Progenitor cell of endocrine pancreas (in vitro differentiated cells): ENCODE measurements at regions not wholly inside any gene's neighbourhood (a gene's known extent, or its start where the extent isn't known, plus 50 kb on each side); places are given as distances from the start of the nearest gene placed in this dataset.

Source experiments
- DNase-seq: peaks from one replicate; pipeline ENCODE4 v3.0.0; 2021; ENCODE audit warnings: low spot score; ENCODE audit not compliant: unreplicated experiment
- H3K27ac Mint-ChIP-seq: 2 replicates; pipeline ENCODE4 v1.8.0; 2021; ENCODE audit warnings: mild to moderate bottlenecking, moderate library complexity, mixed read lengths
- H3K27me3 Mint-ChIP-seq: 2 replicates; pipeline ENCODE4 v1.8.0; 2021; ENCODE audit warnings: mixed read lengths
- H3K36me3 Mint-ChIP-seq: 2 replicates; pipeline ENCODE4 v1.8.0; 2022; ENCODE audit warnings: mixed read lengths; ENCODE audit not compliant: insufficient read depth
- H3K4me1 Mint-ChIP-seq: 2 replicates; pipeline ENCODE4 v1.8.0; 2021; ENCODE audit warnings: low read depth, mixed read lengths
- H3K4me3 Mint-ChIP-seq: 2 replicates; pipeline ENCODE4 v1.8.0; 2021; ENCODE audit warnings: low read depth, mild to moderate bottlenecking, moderate library complexity, mixed read lengths
- H3K9me3 Mint-ChIP-seq: 2 replicates; pipeline ENCODE4 v1.8.0; 2021; ENCODE audit warnings: low read depth, mixed read lengths
- TF ChIP-seq, protein P1 (sequence below): fragments of 200-600 bp; sonication (generic); IDR thresholded peaks from one replicate; pipeline ENCODE4 v1.5.0; 2021; ENCODE audit warnings: antibody characterized with exemption, mild to moderate bottlenecking; ENCODE audit not compliant: unreplicated experiment

DNA sequence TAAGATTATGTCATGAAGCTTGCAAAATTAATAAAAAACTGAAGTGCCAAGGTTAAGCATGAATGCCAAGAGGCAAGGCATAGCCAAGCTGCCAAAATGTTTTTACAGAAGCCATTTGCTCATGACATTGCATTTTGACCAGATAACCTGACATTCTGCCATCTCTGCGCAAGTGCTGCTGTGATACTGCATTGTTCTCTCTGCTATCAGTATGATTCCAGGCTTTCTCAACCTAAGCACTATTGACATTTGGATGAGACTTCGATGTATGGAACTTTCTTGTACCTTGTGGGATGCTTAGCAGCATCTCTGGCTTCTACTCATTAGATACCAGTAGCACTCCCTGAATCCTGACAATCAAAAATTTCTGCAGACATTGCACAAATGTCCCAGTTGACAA lies 139.2 kb downstream of the RASSF9 start:
- no peaks in the 10 kb centered on the region for H3K27me3 Mint-ChIP-seq
- no peak overlapping the region for H3K27ac Mint-ChIP-seq
- no peaks in the 10 kb centered on the region for H3K9me3 Mint-ChIP-seq
- H3K4me3 Mint-ChIP-seq, result no peak overlapping the region
- TF ChIP-seq, protein P1, sequence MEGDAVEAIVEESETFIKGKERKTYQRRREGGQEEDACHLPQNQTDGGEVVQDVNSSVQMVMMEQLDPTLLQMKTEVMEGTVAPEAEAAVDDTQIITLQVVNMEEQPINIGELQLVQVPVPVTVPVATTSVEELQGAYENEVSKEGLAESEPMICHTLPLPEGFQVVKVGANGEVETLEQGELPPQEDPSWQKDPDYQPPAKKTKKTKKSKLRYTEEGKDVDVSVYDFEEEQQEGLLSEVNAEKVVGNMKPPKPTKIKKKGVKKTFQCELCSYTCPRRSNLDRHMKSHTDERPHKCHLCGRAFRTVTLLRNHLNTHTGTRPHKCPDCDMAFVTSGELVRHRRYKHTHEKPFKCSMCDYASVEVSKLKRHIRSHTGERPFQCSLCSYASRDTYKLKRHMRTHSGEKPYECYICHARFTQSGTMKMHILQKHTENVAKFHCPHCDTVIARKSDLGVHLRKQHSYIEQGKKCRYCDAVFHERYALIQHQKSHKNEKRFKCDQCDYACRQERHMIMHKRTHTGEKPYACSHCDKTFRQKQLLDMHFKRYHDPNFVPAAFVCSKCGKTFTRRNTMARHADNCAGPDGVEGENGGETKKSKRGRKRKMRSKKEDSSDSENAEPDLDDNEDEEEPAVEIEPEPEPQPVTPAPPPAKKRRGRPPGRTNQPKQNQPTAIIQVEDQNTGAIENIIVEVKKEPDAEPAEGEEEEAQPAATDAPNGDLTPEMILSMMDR, result no peak
- no peak for DNase-seq
- no peaks in the 10 kb centered on the region for H3K36me3 Mint-ChIP-seq
- peaks cover 6% of the 10 kb centered on the region for H3K4me1 Mint-ChIP-seq

DNA sequence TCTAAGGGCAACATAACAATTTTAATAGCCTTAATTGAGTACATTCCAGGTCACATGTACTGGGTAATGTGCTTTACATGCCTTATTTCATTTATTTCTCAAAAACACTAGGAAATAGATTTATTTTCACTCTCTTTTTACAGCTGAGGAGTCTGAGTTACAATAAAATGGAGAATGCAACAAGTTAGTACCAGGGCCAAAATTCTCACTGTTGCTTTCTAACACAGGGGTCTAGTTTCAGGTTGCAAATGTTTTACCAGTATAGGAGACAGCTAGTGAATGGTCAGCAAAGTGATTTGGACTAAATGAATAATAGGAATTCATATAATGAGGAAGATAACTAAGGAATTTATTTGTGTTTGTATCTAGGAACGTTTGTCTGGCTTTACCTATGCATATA lies 137.3 kb downstream of the RASSF9 start:
- Mint-ChIP-seq H3K9me3 (no peaks in the 10 kb centered on the region), H3K4me3 (no peak overlapping the region), H3K27ac (no peak overlapping the region), H3K4me1 (peaks cover 6% of the 10 kb centered on the region), H3K36me3 (no peaks in the 10 kb centered on the region), H3K27me3 (no peaks in the 10 kb centered on the region)
- TF ChIP-seq, protein P1, result no peak
- no peak for DNase-seq

DNA sequence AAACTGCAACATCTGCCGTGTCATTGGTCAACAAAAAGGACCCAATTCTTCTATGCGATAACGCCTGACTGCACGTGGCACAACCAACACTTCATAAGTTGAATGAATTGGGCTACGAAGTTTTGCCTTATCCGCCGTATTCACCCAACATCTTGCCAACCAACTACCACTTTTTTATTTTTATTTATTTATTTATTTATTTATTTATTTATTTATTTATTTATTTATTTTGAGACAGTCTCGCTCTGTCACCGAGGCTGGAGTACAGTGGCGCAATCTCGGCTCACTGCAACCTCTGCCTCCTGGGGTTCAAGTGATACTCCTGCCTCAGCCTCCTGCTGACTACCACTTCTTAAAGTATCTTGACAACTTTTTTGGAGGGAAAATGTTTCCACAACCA lies 127.4 kb downstream of the RASSF9 start:
- no peaks in the 10 kb centered on the region for H3K4me1 Mint-ChIP-seq
- TF ChIP-seq, protein P1, result no peak
- DNase-seq, result no peak
- H3K9me3 Mint-ChIP-seq, result no peaks in the 10 kb centered on the region
- no peak overlapping the region for H3K4me3 Mint-ChIP-seq
- no peaks in the 10 kb centered on the region for H3K27me3 Mint-ChIP-seq
- H3K36me3 Mint-ChIP-seq, result no peaks in the 10 kb centered on the region
- H3K27ac Mint-ChIP-seq, result no peak overlapping the region

DNA sequence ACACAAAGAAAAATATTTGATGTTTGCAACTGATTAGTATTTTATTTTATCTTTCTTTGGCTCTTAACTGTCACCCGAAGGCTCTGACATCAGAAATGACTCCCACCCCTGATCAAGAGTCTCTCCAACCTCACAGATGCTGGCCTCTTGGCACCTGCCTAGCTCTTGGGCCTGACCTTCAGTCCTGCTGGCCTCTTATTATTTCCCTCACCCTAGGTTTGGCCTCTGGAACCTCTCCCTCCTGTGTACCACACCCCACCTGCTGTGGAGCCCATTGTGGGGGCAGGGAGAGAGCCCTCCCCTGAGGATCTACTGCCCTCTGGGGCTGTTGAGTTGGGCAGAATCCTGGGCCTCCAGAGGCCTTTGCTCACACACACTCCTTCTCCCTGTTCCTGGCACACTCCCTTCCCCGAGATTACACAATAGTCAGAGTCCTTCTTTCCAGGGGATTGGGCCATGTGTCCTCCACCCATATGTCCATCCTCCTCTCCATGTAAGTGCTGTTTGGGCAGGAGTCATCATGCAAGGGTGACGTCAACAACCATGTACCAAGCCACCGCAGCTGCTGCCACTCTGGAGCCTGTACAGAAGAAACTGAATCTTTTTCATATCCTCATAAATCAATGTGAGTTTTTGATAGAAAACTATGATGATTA lies 124.3 kb downstream of the RASSF9 start:
- TF ChIP-seq, protein P1, result no peak
- Mint-ChIP-seq H3K27me3 (no peaks in the 10 kb centered on the region), H3K27ac (no peak overlapping the region), H3K4me1 (no peaks in the 10 kb centered on the region), H3K36me3 (no peaks in the 10 kb centered on the region), H3K9me3 (peaks cover 3% of the 10 kb centered on the region), H3K4me3 (no peak overlapping the region)
- no peak for DNase-seq

DNA sequence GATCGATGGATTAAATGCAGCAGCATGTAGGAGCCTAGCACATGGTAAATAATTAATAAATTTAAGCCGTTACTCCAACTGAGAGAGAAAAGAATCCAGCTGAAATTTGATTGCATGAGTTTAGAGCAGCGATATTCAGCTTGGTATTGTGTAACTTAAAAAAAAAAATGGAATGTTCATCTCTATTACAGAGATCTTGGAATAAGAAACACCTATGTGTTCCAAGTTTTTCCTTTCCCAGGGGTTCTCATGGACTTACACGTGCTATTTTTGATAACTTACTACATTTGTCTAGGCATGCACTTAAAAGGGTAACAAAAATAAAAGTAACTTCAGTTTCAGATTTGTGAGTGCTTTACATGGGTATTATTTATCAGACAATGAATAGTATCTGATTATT lies 122.8 kb downstream of the RASSF9 start:
- no peak for DNase-seq
- Mint-ChIP-seq H3K36me3 (no peaks in the 10 kb centered on the region), H3K4me3 (no peak overlapping the region), H3K27ac (no peak overlapping the region), H3K9me3 (peaks cover 3% of the 10 kb centered on the region), H3K27me3 (no peaks in the 10 kb centered on the region), H3K4me1 (no peaks in the 10 kb centered on the region)
- TF ChIP-seq, protein P1, result no peak
